CD4-positive, alpha-beta memory T cell (primary cell): ENCODE measurements at regions not wholly inside any gene's neighbourhood (a gene's known extent, or its start where the extent isn't known, plus 50 kb on each side); places are given as distances from the start of the nearest gene placed in this dataset.

ENCODE experiments used
- CTCF ChIA-PET: fragments of 350-600 bp; sonication (Branson Sonifier 250); formaldehyde crosslinking; loops from one replicate; lab custom pipeline; 2021; ENCODE audit warnings: inconsistent platforms; ENCODE audit not compliant: partially characterized antibody; lab: Charles Lee
- POLR2A ChIA-PET: fragments of 350-600 bp; sonication (Branson Sonifier 250); formaldehyde crosslinking; loops from one replicate; lab custom pipeline; 2021; ENCODE audit not compliant: partially characterized antibody; lab: Charles Lee
- DNase-seq, 5 donors: peaks; one replicate each; pipeline versions ENCODE4 v3.0.0 to v3.0.0-alpha.2; 2020 to 2022; ENCODE audit warnings: mixed read lengths in 1 of 5
- H3K27ac ChIP-seq: one replicate; pipeline ENCODE4 v1.7.0; 2013; ENCODE audit warnings: low read depth, low read length
- H3K27me3 ChIP-seq: 2 replicates; pipeline ENCODE4 v1.7.0; 2013; ENCODE audit warnings: mild to moderate bottlenecking, low read length, moderate library complexity; ENCODE audit not compliant: insufficient read depth
- H3K36me3 ChIP-seq: 2 replicates; pipeline ENCODE4 v1.7.0; 2013; ENCODE audit warnings: mild to moderate bottlenecking, low read length, moderate library complexity; ENCODE audit not compliant: insufficient read depth
- H3K4me1 ChIP-seq: 2 replicates; pipeline ENCODE4 v1.7.0; 2013; ENCODE audit warnings: mild to moderate bottlenecking, low read length, moderate library complexity; ENCODE audit not compliant: insufficient read depth
- H3K4me3 ChIP-seq, 2 donors: one replicate each; pipeline ENCODE4 v1.7.0; 2013; ENCODE audit warnings: low read length in 2 of 2, mild to moderate bottlenecking in 1 of 2
- H3K9me3 ChIP-seq, 2 donors: one replicate each; pipeline ENCODE4 v1.7.0; 2013; ENCODE audit warnings: low read length in 2 of 2, control low read depth in 1 of 2; ENCODE audit not compliant: control insufficient read depth in 1 of 2
- H3K27ac Mint-ChIP-seq, 7 donors: one replicate each; pipeline ENCODE4 v1.8.0; 2020 to 2021; ENCODE audit warnings: mixed read lengths in 7 of 7, mild to moderate bottlenecking in 6 of 7, inconsistent platforms in 3 of 7, moderate library complexity in 3 of 7
- H3K27me3 Mint-ChIP-seq, 2 donors: one replicate each; pipeline ENCODE4 v1.8.0; 2020 to 2021; ENCODE audit warnings: mixed read lengths in 2 of 2
- H3K36me3 Mint-ChIP-seq, 2 donors: one replicate each; pipeline ENCODE4 v1.8.0; 2020 to 2021; ENCODE audit warnings: mixed read lengths in 2 of 2, inconsistent platforms in 1 of 2, mild to moderate bottlenecking in 1 of 2
- H3K4me1 Mint-ChIP-seq, 4 donors: one replicate each; pipeline ENCODE4 v1.8.0; 2020 to 2021; ENCODE audit warnings: mixed read lengths in 4 of 4, mild to moderate bottlenecking in 1 of 4
- H3K4me3 Mint-ChIP-seq, 8 donors: one replicate each; pipeline ENCODE4 v1.8.0; 2020 to 2021; ENCODE audit warnings: mixed read lengths in 8 of 8, mild to moderate bottlenecking in 7 of 8, moderate library complexity in 6 of 8, inconsistent platforms in 3 of 8
- H3K9me3 Mint-ChIP-seq, 8 donors: one replicate each; pipeline ENCODE4 v1.8.0; 2020 to 2021; ENCODE audit warnings: mixed read lengths in 8 of 8, mild to moderate bottlenecking in 5 of 8, inconsistent platforms in 3 of 8, moderate library complexity in 1 of 8
- intact Hi-C: fragments of 100-400 bp; cut with micrococcal nuclease; formaldehyde crosslinking; loops from one replicate; pipeline ENCODE4 v1.15.1; 2023

- no peak overlapping the region for H3K4me3 Mint-ChIP-seq
- no peak for DNase-seq
- CTCF ChIA-PET, result interaction anchor here (1.5 kb wide), 1 partner anchor 48 kb away, joined by 3 read pairs; no protein-coding TSS in a partner anchor
- Histone ChIP-seq H3K27ac (no peak overlapping the region), H3K9me3 (no peaks in the 10 kb centered on the region), H3K4me3 (no peak overlapping the region), H3K36me3 (no peaks in the 10 kb centered on the region), H3K4me1 (no peaks in the 10 kb centered on the region), H3K27me3 (no peaks in the 10 kb centered on the region)
- intact Hi-C loops, result no loop called here
- H3K27me3 Mint-ChIP-seq, result peaks cover 8 to 29% of the 10 kb centered on the region in 2 donors
- H3K9me3 Mint-ChIP-seq, result no peaks in the 10 kb centered on the region
- H3K36me3 Mint-ChIP-seq, result no peaks in the 10 kb centered on the region
- POLR2A ChIA-PET, result no interaction called here
- H3K4me1 Mint-ChIP-seq, result peaks cover 0 to 10% (median 8%) of the 10 kb centered on the region in 4 donors
- no peak overlapping the region for H3K27ac Mint-ChIP-seq
Observed at GRCh38 chr15:69624816-69625215, 172.2 kb downstream of the RPLP1 start.

- Mint-ChIP-seq H3K27me3 (peaks cover 8 to 33% of the 10 kb centered on the region in 2 donors), H3K4me3 (no peak overlapping the region), H3K9me3 (no peaks in the 10 kb centered on the region), H3K4me1 (peaks cover 0 to 15% (median 9%) of the 10 kb centered on the region in 4 donors), H3K36me3 (no peaks in the 10 kb centered on the region), H3K27ac (no peak overlapping the region)
- ChIA-PET CTCF (interaction anchor here (1.5 kb wide), 1 partner anchor 49 kb away, joined by 3 read pairs; no protein-coding TSS in a partner anchor), POLR2A (no interaction called here)
- no peaks in the 10 kb centered on the region for H3K36me3 ChIP-seq
- intact Hi-C loops, result no loop called here
- H3K4me3 ChIP-seq, result no peak overlapping the region
- H3K9me3 ChIP-seq, result no peaks in the 10 kb centered on the region
- H3K4me1 ChIP-seq, result no peaks in the 10 kb centered on the region
- no peak overlapping the region for H3K27ac ChIP-seq
- no peak for DNase-seq
- no peaks in the 10 kb centered on the region for H3K27me3 ChIP-seq
Observed at GRCh38 chr15:69625328-69625727, 172.7 kb downstream of the RPLP1 start.

- Histone ChIP-seq H3K4me1 (no peaks in the 10 kb centered on the region), H3K27me3 (no peaks in the 10 kb centered on the region), H3K27ac (no peak overlapping the region), H3K4me3 (no peak overlapping the region), H3K9me3 (no peaks in the 10 kb centered on the region), H3K36me3 (no peaks in the 10 kb centered on the region)
- Mint-ChIP-seq H3K4me3 (no peak overlapping the region), H3K27ac (no peak overlapping the region), H3K9me3 (no peaks in the 10 kb centered on the region), H3K4me1 (peaks cover 0 to 15% (median 10%) of the 10 kb centered on the region in 4 donors), H3K27me3 (peaks cover 13 to 38% of the 10 kb centered on the region in 2 donors), H3K36me3 (no peaks in the 10 kb centered on the region)
- intact Hi-C loops, result no loop called here
- CTCF ChIA-PET, result no interaction called here
- no peak for DNase-seq
- POLR2A ChIA-PET, result no interaction called here
Observed at GRCh38 chr15:69626095-69627066, 173.8 kb downstream of the RPLP1 start.

GRCh38 chr15:69627548-69628158, 175.0 kb downstream of the RPLP1 start:
- H3K9me3 Mint-ChIP-seq, result no peaks in the 10 kb centered on the region
- H3K36me3 ChIP-seq, result no peaks in the 10 kb centered on the region
- no peaks in the 10 kb centered on the region for H3K4me1 ChIP-seq
- intact Hi-C loops, result no loop called here
- peaks cover 14 to 40% of the 10 kb centered on the region in 2 donors for H3K27me3 Mint-ChIP-seq
- ChIA-PET CTCF (no interaction called here), POLR2A (no interaction called here)
- no peaks in the 10 kb centered on the region for H3K9me3 ChIP-seq
- H3K27me3 ChIP-seq, result no peaks in the 10 kb centered on the region
- no peak overlapping the region for H3K27ac Mint-ChIP-seq
- H3K4me3 Mint-ChIP-seq, result no peak overlapping the region
- no peaks in the 10 kb centered on the region for H3K36me3 Mint-ChIP-seq
- peaks cover 0 to 15% (median 10%) of the 10 kb centered on the region in 4 donors for H3K4me1 Mint-ChIP-seq
- no peak for DNase-seq
- no peak overlapping the region for H3K27ac ChIP-seq
- no peak overlapping the region for H3K4me3 ChIP-seq

GRCh38 chr15:69628256-69629093, 175.9 kb downstream of the RPLP1 start:
- Histone ChIP-seq H3K27ac (no peak overlapping the region), H3K36me3 (no peaks in the 10 kb centered on the region), H3K4me3 (no peak overlapping the region), H3K27me3 (no peaks in the 10 kb centered on the region), H3K9me3 (no peaks in the 10 kb centered on the region), H3K4me1 (no peaks in the 10 kb centered on the region)
- no peak for DNase-seq
- Mint-ChIP-seq H3K36me3 (no peaks in the 10 kb centered on the region), H3K27ac (no peak overlapping the region), H3K4me3 (no peak overlapping the region), H3K4me1 (peaks cover 0 to 15% (median 10%) of the 10 kb centered on the region in 4 donors), H3K27me3 (peaks cover 14 to 40% of the 10 kb centered on the region in 2 donors), H3K9me3 (no peaks in the 10 kb centered on the region)
- POLR2A ChIA-PET, result no interaction called here
- CTCF ChIA-PET, result no interaction called here
- intact Hi-C loops, result no loop called here

GRCh38 chr15:69629631-69630161, 177.1 kb downstream of the RPLP1 start:
- ChIA-PET POLR2A (no interaction called here), CTCF (interaction anchor here (1.4 kb wide), 1 partner anchor 40 kb away, joined by 3 read pairs; no protein-coding TSS in a partner anchor)
- Mint-ChIP-seq H3K9me3 (no peaks in the 10 kb centered on the region), H3K27me3 (peaks cover 12 to 32% of the 10 kb centered on the region in 2 donors), H3K4me1 (peaks cover 0 to 11% (median 6%) of the 10 kb centered on the region in 4 donors), H3K27ac (no peak overlapping the region), H3K4me3 (no peak overlapping the region), H3K36me3 (no peaks in the 10 kb centered on the region)
- no peaks in the 10 kb centered on the region for H3K4me1 ChIP-seq
- H3K27ac ChIP-seq, result no peak overlapping the region
- intact Hi-C loops, result no loop called here
- no peak for DNase-seq
- no peaks in the 10 kb centered on the region for H3K27me3 ChIP-seq
- H3K36me3 ChIP-seq, result no peaks in the 10 kb centered on the region
- H3K9me3 ChIP-seq, result no peaks in the 10 kb centered on the region
- no peak overlapping the region for H3K4me3 ChIP-seq
